HG03342 (cell line): ENCODE measurements at regions not wholly inside any gene's neighbourhood (a gene's known extent, or its start where the extent isn't known, plus 50 kb on each side); places are given as distances from the start of the nearest gene placed in this dataset.
A peak's percentile ranks its signal among the peaks of the same experiment; 100 is the strongest.
"Not testable (repeated sequence)": the region's sequence is repeated elsewhere in the genome, so short reads cannot be mapped to it uniquely, and the experiment has no call there.

Source experiments
- ATAC-seq: cut with Tn5 transposase; IDR thresholded peaks from one replicate; pipeline ENCODE4 v1.9.1; 2021; ENCODE audit warnings: mild to moderate bottlenecking, moderate library complexity; ENCODE audit not compliant: unreplicated experiment

DNA sequence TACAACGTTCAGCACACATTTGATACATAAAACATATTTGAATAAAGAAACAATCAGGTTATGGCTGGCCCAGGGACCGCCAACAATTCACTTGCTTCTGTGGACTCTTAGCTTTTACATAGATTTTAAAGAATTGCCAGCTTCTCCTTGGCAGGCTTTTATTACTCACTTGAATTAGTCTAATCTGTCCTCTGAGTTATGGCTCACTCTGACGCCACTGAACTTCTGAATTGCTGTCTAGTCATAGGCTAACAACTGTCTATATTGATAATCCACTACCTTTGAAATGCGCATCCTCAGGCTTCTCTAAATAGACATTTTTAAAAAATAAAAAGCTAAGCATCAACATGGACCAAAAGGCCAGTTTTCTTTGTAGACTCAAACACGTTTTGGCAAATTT is 317.4 kb upstream of the SGCD start:
- ATAC-seq = no peak

DNA sequence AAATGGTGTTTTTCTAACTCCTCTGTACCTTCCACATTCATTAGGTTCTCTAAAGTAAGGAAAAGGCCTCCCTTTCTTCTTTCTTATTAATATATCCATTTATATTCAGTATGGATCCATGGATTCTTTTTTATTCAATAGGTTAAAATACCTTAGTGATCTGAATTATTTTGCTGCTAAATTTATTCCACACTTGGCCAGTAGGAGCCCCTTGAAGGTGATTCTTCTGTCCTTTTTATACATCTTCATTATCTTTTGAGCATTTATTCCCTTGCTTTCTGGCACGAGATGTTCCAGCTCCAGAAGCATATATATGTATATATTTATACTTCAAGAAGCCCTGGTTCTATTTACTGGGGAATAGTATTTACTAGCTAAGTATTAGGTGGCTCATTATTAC is 311.8 kb upstream of the SGCD start:
- no peak for ATAC-seq

DNA sequence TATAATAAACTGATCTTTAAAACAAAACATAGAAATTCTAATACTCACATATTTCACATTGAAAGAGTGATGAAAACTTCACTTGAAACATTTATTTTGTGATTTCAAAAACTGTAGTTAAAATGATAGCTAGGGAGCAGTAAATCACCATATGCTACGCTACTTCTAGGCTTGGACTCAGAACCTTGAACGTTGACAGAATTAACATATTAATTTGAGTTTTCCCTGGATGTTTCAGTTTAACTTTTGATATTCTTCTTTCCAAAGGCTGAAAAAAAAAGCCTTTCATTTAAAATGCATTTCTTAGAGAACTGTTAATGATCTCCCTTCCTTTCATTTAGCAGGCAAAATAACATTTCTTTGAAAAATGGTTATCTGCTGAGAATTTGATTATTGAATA is 307.8 kb upstream of the SGCD start:
- no peak for ATAC-seq

DNA sequence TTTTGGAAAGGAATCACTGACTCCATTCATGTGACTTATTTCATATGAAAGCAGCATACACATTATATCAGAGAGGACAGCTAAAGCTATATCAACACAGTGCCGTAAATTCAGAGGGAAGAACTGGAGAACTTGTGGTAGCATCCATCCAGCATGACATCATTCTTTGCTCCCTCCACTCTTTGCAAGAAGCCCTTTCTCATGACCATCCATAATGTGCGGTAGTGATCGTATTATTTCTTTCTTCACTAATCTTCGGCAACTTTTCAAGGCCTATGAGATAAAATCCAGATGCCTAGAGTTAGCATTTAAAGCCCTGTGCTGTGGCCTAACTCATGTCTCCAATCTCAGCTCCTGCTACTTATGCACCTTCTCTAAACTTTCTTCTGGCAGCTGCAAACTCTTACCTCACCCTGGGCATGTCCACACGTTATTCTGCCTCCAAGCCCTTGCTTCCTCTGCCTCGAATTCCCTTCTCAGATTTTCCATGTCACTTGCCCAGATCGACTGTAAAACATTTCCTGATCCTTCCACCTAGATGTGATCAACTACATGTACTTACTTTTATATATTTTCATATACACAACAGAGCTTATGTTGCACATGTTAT is 307.3 kb upstream of the SGCD start:
- ATAC-seq = no peak

DNA sequence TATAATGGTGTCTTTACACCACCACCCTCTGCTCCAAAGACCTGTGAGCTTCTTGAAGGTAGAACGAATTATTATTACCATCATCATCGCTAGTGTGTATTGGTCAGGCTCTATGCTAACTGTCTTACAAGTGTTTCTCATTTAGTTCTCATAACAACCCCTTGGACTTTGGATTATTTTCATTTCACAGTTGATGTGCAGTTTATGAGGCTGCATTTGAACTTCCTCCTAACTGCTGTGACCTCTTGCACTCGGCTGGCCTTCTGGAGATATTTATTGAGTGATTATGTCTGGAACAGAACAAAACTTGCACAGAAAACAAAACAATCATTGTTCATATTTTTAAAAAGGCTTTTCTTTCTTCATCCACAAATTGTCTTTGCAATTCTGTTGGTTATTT is 306.3 kb upstream of the SGCD start:
- no peak for ATAC-seq

DNA sequence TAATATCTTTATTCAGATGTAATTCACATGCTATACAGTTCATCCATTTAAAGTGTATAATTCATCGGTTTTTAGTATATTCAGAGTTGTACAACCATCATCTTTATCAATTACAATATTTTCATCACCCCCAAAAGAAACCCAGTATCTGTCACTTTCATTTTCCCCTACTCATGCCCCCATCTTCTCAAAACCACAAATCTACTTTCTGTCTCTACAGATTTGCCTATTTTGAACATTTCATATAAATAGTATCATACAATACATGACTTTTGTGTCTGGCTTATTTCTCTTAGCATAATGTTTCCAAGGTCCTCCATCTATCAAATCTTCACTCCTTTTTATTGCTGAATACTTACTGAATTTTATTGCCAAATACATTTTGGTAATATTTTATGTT is 305.1 kb upstream of the SGCD start:
- peak; percentile 49 for ATAC-seq

DNA sequence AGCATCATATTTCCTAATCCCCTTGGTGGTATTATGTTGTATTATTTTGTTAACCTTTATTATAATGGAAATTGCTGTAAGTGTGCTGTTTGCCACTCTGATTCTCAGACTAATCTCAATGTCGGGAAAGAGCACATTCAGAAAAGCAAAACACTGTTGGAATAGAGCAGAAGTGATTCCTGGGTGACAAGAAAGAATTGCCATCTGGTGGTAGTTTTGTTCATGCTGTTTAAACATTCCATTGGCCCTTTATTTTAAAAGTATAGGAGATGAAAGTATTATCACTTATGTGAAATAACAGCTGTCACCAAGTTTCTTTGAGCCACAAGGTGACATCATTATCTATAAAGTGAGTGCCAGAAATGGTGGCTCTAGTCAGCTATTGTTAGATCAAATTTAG is 301.3 kb upstream of the SGCD start:
- no peak for ATAC-seq

DNA sequence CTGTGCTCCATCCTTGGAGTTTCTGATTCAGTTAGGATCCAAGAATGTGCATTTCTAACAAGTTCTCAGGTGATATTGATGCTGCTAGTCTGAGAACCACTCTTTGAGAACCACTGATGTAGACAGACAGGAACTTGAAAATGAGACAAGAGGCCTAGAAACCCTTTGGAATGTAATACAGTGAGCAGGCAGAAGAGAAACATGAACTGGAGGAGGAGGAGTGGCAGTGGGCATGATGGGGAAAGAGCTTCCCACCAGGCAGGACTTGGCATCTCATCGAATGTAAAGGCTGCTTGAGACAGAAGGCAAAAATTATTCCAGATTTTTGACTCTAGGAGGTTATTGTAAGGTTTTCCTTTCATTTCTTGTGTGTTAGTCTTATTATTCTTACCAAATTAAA is 295.8 kb upstream of the SGCD start:
- no peak for ATAC-seq

DNA sequence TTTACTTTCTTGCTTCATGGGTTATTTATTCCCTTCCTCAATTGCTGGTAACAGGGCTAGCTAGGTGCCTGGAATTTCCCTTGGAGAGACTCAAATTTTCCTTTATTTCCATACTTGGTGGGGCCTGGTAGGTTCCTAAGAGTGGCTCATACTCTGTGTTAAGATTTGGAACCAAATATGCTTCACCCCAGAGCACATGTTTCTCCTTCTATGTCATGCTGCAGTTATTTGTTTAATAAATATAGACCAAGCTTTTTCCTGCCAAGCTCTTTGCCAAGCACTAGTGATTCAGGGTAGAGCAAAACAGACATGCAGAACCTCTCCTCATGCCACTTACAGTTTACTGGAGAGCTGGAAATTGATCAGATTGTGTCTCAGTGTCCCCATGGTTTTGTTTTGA is 290.3 kb upstream of the SGCD start:
- ATAC-seq = no peak

DNA sequence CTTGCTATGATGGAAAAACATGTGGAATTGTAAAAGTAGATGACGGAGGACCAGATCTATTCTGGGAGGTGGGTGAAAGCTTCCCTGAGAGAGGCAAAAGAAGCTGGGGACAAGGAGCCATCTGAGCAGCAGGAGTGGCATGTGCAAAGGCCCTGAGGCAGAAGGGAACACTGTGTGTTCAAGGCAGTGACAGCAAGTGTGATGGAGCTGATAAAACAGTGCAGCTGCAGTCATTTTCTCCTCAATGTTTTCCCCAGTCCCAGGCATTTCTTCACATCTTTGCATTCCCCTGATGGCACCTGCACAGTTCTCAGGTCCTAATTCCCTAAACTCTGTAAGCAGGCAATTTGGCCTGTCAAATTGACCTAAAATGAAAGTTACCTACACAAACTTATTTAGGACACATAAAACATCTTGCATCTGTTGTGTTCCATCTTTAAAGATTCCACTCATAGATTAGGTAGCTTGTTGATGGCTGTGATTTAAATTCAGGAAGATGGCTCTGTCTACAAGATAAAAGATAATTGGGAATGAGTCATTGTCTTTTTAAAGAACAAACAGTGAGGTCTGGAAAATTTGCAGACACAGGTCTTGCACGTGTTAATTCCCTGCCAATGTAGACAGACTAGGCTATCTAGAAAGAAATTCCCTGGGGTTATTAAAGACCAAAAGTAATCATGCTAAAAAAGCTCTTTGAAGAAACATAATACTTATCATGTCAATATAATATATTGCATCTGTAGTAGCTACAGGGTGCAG is 289.6 kb upstream of the SGCD start:
- no peak for ATAC-seq

DNA sequence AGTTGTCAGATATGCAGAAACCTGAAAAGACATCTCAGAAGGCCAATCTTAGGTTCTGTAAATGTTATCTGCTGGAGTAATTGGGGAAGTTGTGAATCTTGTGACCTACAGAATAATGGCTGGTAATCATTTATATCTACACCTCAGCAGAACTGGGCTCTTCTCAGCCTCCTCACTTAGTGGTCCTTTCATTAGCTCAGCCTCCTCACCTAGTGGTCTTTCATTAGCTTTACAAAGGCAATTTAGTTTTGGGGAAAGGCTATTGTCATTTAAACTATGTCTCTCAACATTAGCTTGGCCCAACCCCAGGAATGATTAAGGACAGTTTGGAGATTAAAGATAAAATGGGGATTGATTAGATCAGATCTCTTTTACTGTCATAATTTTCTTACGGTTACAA is 284.2 kb upstream of the SGCD start:
- ATAC-seq = no peak

DNA sequence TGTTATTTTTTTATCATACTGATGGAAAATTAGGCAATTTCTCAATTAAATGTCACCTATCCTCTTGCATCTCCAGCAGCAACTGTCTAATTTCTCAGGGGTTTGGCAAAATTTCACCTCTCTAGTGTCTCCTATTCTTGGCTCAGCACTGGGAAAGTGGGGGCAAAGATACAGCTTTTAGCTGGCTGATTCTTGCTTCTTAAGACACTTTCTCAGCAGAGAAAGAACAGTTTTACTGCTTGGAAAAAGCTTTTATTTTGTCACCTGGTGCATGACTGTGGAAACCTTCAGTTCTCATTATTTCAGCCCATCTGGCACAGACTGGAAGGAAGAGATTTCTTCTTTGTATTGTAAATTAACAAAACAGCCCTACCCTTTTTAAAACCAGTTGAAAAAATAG is 283.6 kb upstream of the SGCD start:
- ATAC-seq = no peak

DNA sequence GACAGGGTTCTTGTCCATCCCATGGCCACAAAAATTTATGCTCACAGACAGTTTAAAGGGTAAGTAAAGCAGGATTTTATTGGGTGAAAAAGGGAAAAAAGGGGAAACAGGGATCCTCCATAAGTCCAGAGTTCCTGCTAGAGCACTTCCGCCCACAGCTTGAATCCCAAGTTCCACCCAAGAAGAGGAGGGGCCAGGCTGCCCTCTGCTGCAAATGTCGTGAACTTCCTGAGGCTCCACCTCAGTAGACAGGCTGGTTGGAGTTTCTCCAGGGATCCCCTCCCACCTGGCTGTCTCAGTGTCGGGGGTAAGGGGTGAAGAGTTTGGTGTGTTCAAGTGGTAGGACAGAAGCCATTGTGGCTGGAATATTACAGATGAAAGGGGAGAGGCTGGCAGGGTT is 275.0 kb upstream of the SGCD start:
- no peak for ATAC-seq

DNA sequence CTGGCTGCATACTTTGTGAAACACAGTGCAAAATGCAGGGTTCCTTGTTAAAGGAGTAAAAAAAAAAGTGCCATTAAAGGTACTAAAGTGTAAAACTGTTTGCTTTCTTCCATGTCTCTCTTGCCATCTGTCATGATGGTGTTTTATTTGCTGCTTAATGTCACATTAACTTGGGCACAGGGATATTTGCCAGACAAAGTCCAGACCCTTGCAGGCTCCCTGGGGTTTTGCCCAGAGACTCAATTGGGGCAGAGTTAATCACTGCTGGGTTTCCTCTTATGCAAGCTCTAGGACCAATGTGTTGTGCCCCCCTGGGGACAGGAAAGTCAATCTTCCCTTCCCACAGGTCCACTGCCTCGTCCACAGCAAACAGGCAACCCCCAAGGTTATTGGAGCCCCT is 274.3 kb upstream of the SGCD start:
- no peak for ATAC-seq

DNA sequence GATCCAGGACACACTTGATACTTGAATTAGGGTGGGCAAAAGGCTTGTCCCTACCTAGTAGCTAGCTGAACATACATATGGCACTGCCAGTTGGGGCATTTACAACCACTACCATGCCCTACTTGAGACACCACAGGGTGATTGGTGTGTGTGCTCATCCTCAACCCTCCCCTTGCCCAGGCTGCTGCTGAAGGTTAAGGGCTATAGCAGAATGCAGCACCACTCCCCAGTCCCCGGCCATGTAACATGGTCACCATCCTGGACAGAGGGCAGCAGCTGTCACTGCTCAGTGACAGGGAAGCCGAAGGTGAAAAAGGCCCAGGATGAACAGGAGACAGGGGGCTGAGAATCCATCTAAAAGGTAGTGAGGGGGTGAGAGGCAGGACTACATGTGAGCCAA is 273.9 kb upstream of the SGCD start:
- ATAC-seq = no peak

DNA sequence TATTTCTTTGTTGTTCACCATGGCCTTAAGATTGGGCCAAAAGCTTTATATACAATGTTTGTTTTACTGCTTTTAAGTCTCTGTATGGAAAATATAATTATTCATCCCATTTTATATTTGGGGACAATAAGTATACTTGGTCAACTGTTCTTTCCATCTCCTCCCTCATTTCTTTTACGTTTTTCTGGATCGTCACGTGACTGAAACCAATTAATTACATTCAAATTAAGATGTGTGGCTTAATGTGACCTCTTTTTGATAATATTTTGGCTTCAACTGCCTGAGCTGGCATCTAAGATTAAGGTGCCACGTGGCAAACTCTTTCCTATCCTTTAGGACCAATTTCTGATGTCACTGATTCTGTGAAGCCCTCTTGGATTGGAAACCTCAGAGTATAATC is 250.1 kb upstream of the SGCD start:
- ATAC-seq = no peak

DNA sequence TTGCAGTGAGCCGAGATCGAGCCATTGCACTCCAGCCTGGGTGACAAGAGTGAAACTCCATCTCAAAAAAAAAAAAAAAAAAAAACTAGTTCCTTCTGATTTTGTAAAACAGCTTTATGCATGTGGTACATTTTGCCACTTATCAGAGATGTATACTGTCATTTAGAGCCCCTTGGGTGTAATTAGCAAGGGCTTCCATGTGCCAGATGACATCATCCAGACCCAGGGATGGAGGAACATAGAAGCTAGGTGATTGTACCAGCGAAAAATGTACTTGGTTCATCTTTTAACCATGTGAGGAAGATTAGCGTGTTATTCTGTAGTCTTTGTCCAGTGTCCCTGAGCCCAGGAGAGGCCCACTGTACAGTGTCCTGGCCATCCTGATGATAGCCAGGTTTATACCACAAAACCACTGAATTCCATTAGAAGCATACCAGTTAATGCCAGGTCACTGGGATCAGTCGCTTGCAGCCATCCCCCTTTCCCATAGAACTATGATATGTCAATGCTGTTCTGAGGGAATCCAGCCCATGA is 239.3 kb upstream of the SGCD start:
- no peak for ATAC-seq

DNA sequence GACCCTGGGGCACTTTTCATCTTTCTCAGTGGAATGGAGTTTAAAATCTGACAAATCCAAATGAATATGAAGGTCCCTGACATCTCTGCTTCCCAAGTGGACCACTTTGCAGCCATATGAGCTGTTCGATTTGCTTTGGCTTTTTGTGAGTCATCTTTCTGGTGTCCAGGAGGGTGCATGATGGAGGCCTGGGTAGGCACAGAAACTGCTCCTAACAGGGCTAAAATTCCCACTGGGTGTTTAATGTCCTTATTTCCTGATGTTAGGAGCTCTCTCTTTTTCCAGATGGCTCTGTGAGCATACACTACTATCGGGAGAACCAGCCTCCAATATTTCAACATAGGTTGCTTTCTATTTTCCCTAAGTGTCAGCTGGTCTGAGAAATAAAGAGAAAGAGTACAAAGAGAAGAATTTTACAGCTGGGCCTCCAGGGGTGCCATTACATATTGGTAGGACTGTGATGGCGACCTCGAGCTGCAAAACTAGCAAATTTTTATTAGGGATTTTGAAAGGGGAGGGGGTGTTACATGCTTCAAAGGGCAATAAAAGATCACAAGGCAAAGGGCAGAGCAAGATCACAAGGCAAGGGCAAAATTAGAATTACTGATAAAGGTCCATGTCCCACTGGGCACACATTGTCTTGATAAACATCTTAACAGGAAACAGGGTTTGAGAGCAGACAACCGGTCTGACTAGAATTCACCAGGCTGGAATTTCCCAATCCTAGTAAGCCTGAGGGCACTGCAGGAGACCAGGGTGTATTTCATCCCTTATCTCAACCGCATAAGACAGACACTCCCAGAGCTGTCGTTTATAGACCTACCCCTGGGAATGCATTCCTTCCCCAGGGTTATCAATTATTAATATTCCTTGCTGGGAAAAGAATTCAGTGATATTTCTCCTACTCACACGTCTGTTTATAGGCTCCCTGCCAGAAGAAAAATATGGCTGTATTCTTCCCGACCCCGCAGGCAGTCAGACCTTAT is 236.7 kb upstream of the SGCD start:
- ATAC-seq = not testable (repeated sequence)

DNA sequence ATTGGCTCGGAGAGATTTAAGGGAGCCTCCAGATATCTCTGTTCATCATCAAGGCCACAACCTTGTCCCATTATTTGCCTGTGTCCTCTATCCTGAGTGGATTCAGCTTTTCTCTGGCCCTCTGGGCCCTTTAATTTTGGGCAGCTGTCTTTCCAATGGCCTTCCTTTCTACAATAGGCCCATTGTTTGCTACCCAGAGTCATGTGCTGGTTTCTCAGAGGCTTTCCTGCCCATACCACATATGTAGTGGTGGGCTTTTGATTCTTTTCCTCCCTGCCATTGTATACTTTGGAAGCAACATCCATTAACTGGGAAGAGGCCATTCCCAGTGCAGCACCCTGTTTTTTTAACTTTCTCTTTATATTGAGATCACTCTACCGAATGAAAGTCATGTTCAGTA is 233.9 kb upstream of the SGCD start:
- ATAC-seq = no peak

DNA sequence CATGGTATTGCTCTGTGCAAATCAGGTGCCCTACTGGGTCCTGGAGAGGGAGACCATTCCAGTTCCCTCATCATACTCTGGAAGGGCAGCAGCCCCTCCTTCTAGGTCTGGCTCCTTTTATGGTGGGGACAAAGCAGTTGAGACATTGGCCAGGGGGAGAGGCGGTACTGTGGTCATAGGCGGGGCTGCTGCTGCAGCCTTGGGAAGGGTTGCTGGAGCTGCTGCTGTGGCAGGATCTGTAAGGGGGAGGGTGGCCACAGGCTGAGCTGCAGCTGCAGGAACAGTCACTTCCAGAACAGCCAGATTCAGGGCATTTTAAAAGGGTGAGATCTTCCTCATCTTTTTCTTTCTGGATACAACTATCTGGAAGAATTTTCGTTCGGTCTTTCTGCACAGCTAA is 233.0 kb upstream of the SGCD start:
- ATAC-seq = no peak

DNA sequence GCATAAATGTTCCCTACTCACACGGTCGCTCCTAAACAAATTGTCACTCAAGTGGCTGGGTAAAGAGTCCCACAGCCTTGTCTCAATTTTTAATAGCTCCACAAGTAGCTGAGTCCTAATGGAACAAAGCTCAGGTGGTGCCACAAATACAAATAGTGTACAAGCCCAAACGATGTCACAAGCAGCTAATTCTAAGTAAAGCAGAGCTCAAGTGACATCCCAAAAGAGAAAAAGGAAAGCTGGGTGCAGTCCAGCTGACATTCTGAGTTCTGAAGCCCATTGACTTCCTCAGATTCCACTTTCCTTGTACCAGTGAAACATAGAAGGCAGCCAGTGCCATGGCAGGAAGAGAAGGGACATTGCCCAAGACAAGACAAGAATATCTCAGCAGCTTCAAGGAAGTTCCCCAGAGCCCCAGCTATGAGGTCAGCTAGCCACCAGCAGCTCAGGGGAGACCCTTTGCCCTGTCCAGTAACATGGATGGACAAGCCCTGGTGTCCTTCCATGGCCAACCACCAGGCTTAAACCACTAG is 231.2 kb upstream of the SGCD start:
- no peak for ATAC-seq
